Sigmoid colon (tissue), 6 donors: ENCODE measurements at regions not wholly inside any gene's neighbourhood (a gene's known extent, or its start where the extent isn't known, plus 50 kb on each side); places are given as distances from the start of the nearest gene placed in this dataset.

Experiments used
- DNase-seq: peaks from one replicate; pipeline ENCODE4 v3.0.0-alpha.2; 2019
- H3K27ac ChIP-seq, 4 donors: fragments of 200-600 bp; sonication (generic); one replicate each; pipeline ENCODE4 v1.5.1; 2016 to 2019; ENCODE audit warnings: mild to moderate bottlenecking in 1 of 4
- H3K27me3 ChIP-seq, 3 donors: fragments of 200-600 bp; sonication (generic); one replicate each; pipeline ENCODE4 v1.5.1; 2019; ENCODE audit warnings: mild to moderate bottlenecking in 1 of 3
- H3K36me3 ChIP-seq, 4 donors: fragments of 200-600 bp; sonication (generic); one replicate each; pipeline ENCODE4 v1.5.1; 2016 to 2019
- H3K4me1 ChIP-seq, 4 donors: fragments of 200-600 bp; sonication (generic); one replicate each; pipeline ENCODE4 v1.5.1; 2017 to 2019
- H3K4me3 ChIP-seq, 4 donors: fragments of 200-600 bp; sonication (generic); one replicate each; pipeline ENCODE4 v1.5.1; 2017 to 2019; ENCODE audit warnings: mild to moderate bottlenecking in 2 of 4, moderate library complexity in 1 of 4
- H3K9me3 ChIP-seq, 4 donors: fragments of 200-600 bp in 3 of 4; sonication (generic) in 3 of 4; one replicate each; pipeline versions ENCODE4 v1.5.1 to v1.6.1; 2013 to 2019
- CTCF ChIP-seq, 4 experiments: fragments of 450-650 bp in 3 of 4; fragments of 200-600 bp in 1 of 4; IDR thresholded peaks; one replicate each; pipeline ENCODE4 v1.5.1; 2016 to 2019; ENCODE audit warnings: antibody characterized with exemption in 4 of 4, mild to moderate bottlenecking in 3 of 4, moderate library complexity in 2 of 4
- EP300 ChIP-seq, 4 donors: sonication (generic); formaldehyde crosslinking; IDR thresholded peaks; one replicate each; pipeline ENCODE4 v1.6.1; 2017; ENCODE audit warnings: antibody characterized with exemption in 4 of 4
- POLR2A ChIP-seq, 2 donors: fragments of 450-650 bp; IDR thresholded peaks; one replicate each; pipeline ENCODE4 v1.6.1; 2016; ENCODE audit warnings: antibody characterized with exemption in 2 of 2, mild to moderate bottlenecking in 2 of 2, moderate library complexity in 2 of 2
- POLR2AphosphoS5 ChIP-seq, 4 donors: sonication (generic); formaldehyde crosslinking; IDR thresholded peaks; one replicate each; pipeline ENCODE4 v1.6.1; 2017; ENCODE audit warnings: antibody characterized with exemption in 4 of 4
- WGBS, 2 donors: extraction: QIAGEN DNeasy Blood & Tissue Kit; methylation state at CpG; one replicate each; pipeline ENCODE4 v1.1.7; 2013; 5-methylcytosine and 5-hydroxymethylcytosine counted together
- intact Hi-C: fragments of 100-400 bp; cut with DNase I; formaldehyde crosslinking; loops from one replicate; pipeline ENCODE4 v1.15.1; 2023
- donor health status: healthy with polysubstance abuse.
- donor health status: healthy.

GRCh38 chr7:118478236-118478635 is 253.7 kb downstream of the ANKRD7 start:
- Histone ChIP-seq H3K4me3 (no peak overlapping the region), H3K27me3 (no peaks in the 10 kb centered on the region), H3K36me3 (no peaks in the 10 kb centered on the region), H3K9me3 (no peaks in the 10 kb centered on the region), H3K4me1 (no peaks in the 10 kb centered on the region), H3K27ac (no peak overlapping the region)
- DNase-seq = no peak
- 88 to 94% methylated on average over 4 of the region's 4 CpGs for WGBS, 2 donors
- intact Hi-C loops = no loop called here
- TF ChIP-seq POLR2AphosphoS5 (IDR thresholded peaks at IDR 0.05) = no peak
- no peak for TF ChIP-seq EP300 (IDR thresholded peaks at IDR 0.05)
- TF ChIP-seq CTCF (IDR thresholded peaks at IDR 0.05) = no peak
- TF ChIP-seq POLR2A (IDR thresholded peaks at IDR 0.05) = no peak

GRCh38 chr7:118478931-118479330 is 254.4 kb downstream of the ANKRD7 start:
- intact Hi-C loops = no loop called here
- 41 to 49% methylated on average over 2 of the region's 2 CpGs for WGBS, 2 donors
- Histone ChIP-seq H3K4me1 (no peaks in the 10 kb centered on the region), H3K4me3 (no peak overlapping the region), H3K9me3 (no peaks in the 10 kb centered on the region), H3K27me3 (no peaks in the 10 kb centered on the region), H3K36me3 (no peaks in the 10 kb centered on the region), H3K27ac (no peak overlapping the region)
- no peak for TF ChIP-seq POLR2A (IDR thresholded peaks at IDR 0.05)
- TF ChIP-seq POLR2AphosphoS5 (IDR thresholded peaks at IDR 0.05) = no peak
- no peak for TF ChIP-seq EP300 (IDR thresholded peaks at IDR 0.05)
- TF ChIP-seq CTCF (IDR thresholded peaks at IDR 0.05) = no peak
- no peak for DNase-seq

GRCh38 chr7:118492466-118492865 is 268.0 kb downstream of the ANKRD7 start:
- intact Hi-C loops = no loop called here
- Histone ChIP-seq H3K36me3 (no peaks in the 10 kb centered on the region), H3K9me3 (no peaks in the 10 kb centered on the region), H3K4me3 (no peak overlapping the region), H3K27ac (no peak overlapping the region), H3K27me3 (no peaks in the 10 kb centered on the region), H3K4me1 (no peaks in the 10 kb centered on the region)
- 62 to 79% methylated on average over 5 of the region's 5 CpGs for WGBS, 2 donors
- TF ChIP-seq POLR2AphosphoS5 (IDR thresholded peaks at IDR 0.05) (no peak), CTCF (IDR thresholded peaks at IDR 0.05) (no peak), EP300 (IDR thresholded peaks at IDR 0.05) (no peak), POLR2A (IDR thresholded peaks at IDR 0.05) (no peak)
- DNase-seq = no peak

GRCh38 chr7:118496138-118496644 is 271.7 kb downstream of the ANKRD7 start:
- TF ChIP-seq EP300 (IDR thresholded peaks at IDR 0.05) (no peak), CTCF (IDR thresholded peaks at IDR 0.05) (no peak), POLR2A (IDR thresholded peaks at IDR 0.05) (no peak), POLR2AphosphoS5 (IDR thresholded peaks at IDR 0.05) (no peak)
- H3K27ac ChIP-seq = no peak overlapping the region
- DNase-seq = no peak
- H3K4me1 ChIP-seq = no peaks in the 10 kb centered on the region
- no peaks in the 10 kb centered on the region for H3K27me3 ChIP-seq
- no peaks in the 10 kb centered on the region for H3K9me3 ChIP-seq
- no peak overlapping the region for H3K4me3 ChIP-seq
- intact Hi-C loops = no loop called here
- H3K36me3 ChIP-seq = no peaks in the 10 kb centered on the region

GRCh38 chr7:118502235-118502634 is 277.7 kb downstream of the ANKRD7 start:
- H3K27me3 ChIP-seq = no peaks in the 10 kb centered on the region
- no peaks in the 10 kb centered on the region for H3K4me1 ChIP-seq
- whole genome bisulfite sequencing, 2 donors = 58 to 64% methylated on average over 3 of the region's 3 CpGs
- no peaks in the 10 kb centered on the region for H3K9me3 ChIP-seq
- no peak overlapping the region for H3K4me3 ChIP-seq
- no peaks in the 10 kb centered on the region for H3K36me3 ChIP-seq
- DNase-seq = no peak
- H3K27ac ChIP-seq = no peak overlapping the region
- intact Hi-C loops = no loop called here
- no peak for TF ChIP-seq POLR2A (IDR thresholded peaks at IDR 0.05)
- no peak for TF ChIP-seq CTCF (IDR thresholded peaks at IDR 0.05)
- no peak for TF ChIP-seq POLR2AphosphoS5 (IDR thresholded peaks at IDR 0.05)
- TF ChIP-seq EP300 (IDR thresholded peaks at IDR 0.05) = no peak
